ENCODE measurements at regions not wholly inside any gene's neighbourhood (a gene's known extent, or its start where the extent isn't known, plus 50 kb on each side); places are given as distances from the start of the nearest gene placed in this dataset.

- Mint-ChIP-seq H3K27me3 (ENCODE audit: insufficient read depth) (no peaks in the 10 kb centered on the region; the same call in none of the 2 replicates), H3K27ac (no peak overlapping the region), H3K4me1 (ENCODE audit: low read depth) (no peaks in the 10 kb centered on the region), H3K9me3 (peaks cover 22% of the 10 kb centered on the region; the same call in 1 of the 2 replicates), H3K36me3 (ENCODE audit: low read depth) (no peaks in the 10 kb centered on the region), H3K4me3 (no peak overlapping the region)
- no peak for TF ChIP-seq CTCF (IDR thresholded peaks at IDR 0.05)
- no peak for DNase-seq
These were observed 805.3 kb downstream of the C4orf33 start for GRCh38 chr4:129901205-129901604.

GRCh38 chr4:129903861-129904260 is 807.9 kb downstream of the C4orf33 start:
- Mint-ChIP-seq H3K4me1 (ENCODE audit: low read depth) (no peaks in the 10 kb centered on the region), H3K4me3 (no peak overlapping the region), H3K36me3 (ENCODE audit: low read depth) (no peaks in the 10 kb centered on the region), H3K27me3 (ENCODE audit: insufficient read depth) (no peaks in the 10 kb centered on the region; the same call in none of the 2 replicates), H3K9me3 (peaks cover 23% of the 10 kb centered on the region), H3K27ac (no peak overlapping the region)
- DNase-seq, result no peak
- no peak for TF ChIP-seq CTCF (IDR thresholded peaks at IDR 0.05)

GRCh38 chr4:129905256-129905655 is 809.3 kb downstream of the C4orf33 start:
- TF ChIP-seq CTCF (IDR thresholded peaks at IDR 0.05), result no peak
- Mint-ChIP-seq H3K27ac (no peak overlapping the region), H3K4me1 (ENCODE audit: low read depth) (no peaks in the 10 kb centered on the region), H3K27me3 (ENCODE audit: insufficient read depth) (no peaks in the 10 kb centered on the region; the same call in none of the 2 replicates), H3K36me3 (ENCODE audit: low read depth) (0 out of 2 replicates have a peak, but pooled peaks cover 3% of the 10 kb centered on the region), H3K9me3 (peaks cover 25% of the 10 kb centered on the region), H3K4me3 (no peak overlapping the region)
- no peak for DNase-seq

- no peak for TF ChIP-seq CTCF (IDR thresholded peaks at IDR 0.05)
- Mint-ChIP-seq H3K27ac (no peak overlapping the region), H3K27me3 (ENCODE audit: insufficient read depth) (no peaks in the 10 kb centered on the region), H3K4me3 (no peak overlapping the region), H3K9me3 (peaks cover 7% of the 10 kb centered on the region), H3K36me3 (ENCODE audit: low read depth) (0 out of 2 replicates have a peak, but pooled peaks cover 3% of the 10 kb centered on the region), H3K4me1 (ENCODE audit: low read depth) (peaks cover 8% of the 10 kb centered on the region; the same call in 1 of the 2 replicates)
- no peak for DNase-seq
These were observed 812.2 kb downstream of the C4orf33 start for GRCh38 chr4:129908117-129908516.

- Mint-ChIP-seq H3K36me3 (ENCODE audit: low read depth) (no peaks in the 10 kb centered on the region), H3K27me3 (ENCODE audit: insufficient read depth) (no peaks in the 10 kb centered on the region), H3K4me1 (ENCODE audit: low read depth) (peaks cover 10% of the 10 kb centered on the region; the same call in 1 of the 2 replicates), H3K4me3 (no peak overlapping the region), H3K27ac (no peak overlapping the region), H3K9me3 (no peaks in the 10 kb centered on the region; the same call in 1 of the 2 replicates)
- TF ChIP-seq CTCF (IDR thresholded peaks at IDR 0.05), result no peak
- DNase-seq, result no peak
These were observed 821.0 kb downstream of the C4orf33 start for GRCh38 chr4:129916991-129917390.

GRCh38 chr4:129917651-129918050 is 821.7 kb downstream of the C4orf33 start:
- H3K9me3 Mint-ChIP-seq, result no peaks in the 10 kb centered on the region; the same call in 1 of the 2 replicates
- no peaks in the 10 kb centered on the region for H3K27me3 Mint-ChIP-seq (ENCODE audit: insufficient read depth)
- peaks cover 6% of the 10 kb centered on the region; the same call in 1 of the 2 replicates for H3K4me1 Mint-ChIP-seq (ENCODE audit: low read depth)
- H3K27ac Mint-ChIP-seq, result no peak overlapping the region
- H3K4me3 Mint-ChIP-seq, result no peak overlapping the region
- no peak for TF ChIP-seq CTCF (IDR thresholded peaks at IDR 0.05)
- no peak for DNase-seq
- no peaks in the 10 kb centered on the region for H3K36me3 Mint-ChIP-seq (ENCODE audit: low read depth)
